ENCODE measurements at regions not wholly inside any gene's neighbourhood (a gene's known extent, or its start where the extent isn't known, plus 50 kb on each side); places are given as distances from the start of the nearest gene placed in this dataset.

GRCh38 chr5:73266925-73267765, 94.2 kb downstream of the TMEM174 start:
- Histone ChIP-seq H3K79me2 (ENCODE audit: insufficient read depth, low read length) (no peaks in the 10 kb centered on the region), H3K4me3 (ENCODE audit: insufficient read depth, low read length) (peak overlapping the region; percentile 45), H3K27me3 (ENCODE audit: insufficient read depth, low read length) (no peaks in the 10 kb centered on the region), H4K20me1 (ENCODE audit: insufficient read depth, low read length) (no peaks in the 10 kb centered on the region), H3K9me3 (ENCODE audit: low read depth, low read length) (no peaks in the 10 kb centered on the region), H2AFZ (ENCODE audit: low read length) (peak overlapping the region; percentile 94), H3K27ac (ENCODE audit: low read depth, low read length) (peak overlapping the region; percentile 21), H3K4me1 (ENCODE audit: insufficient read depth, low read length) (peaks cover 22% of the 10 kb centered on the region), H3K36me3 (ENCODE audit: insufficient read depth, low read length) (no peaks in the 10 kb centered on the region), H3K4me2 (ENCODE audit: insufficient read depth, low read length) (peak overlapping the region; percentile 83)
- no peak for TF ChIP-seq CTCF (IDR thresholded peaks at IDR 0.05; ENCODE audit: extremely low read depth, low read depth, low read length)
- DNase-seq (ENCODE audit: insufficient read length, low spot score, missing footprints): no peak

- peaks cover 22% of the 10 kb centered on the region for H3K4me1 ChIP-seq (ENCODE audit: insufficient read depth, low read length)
- H3K36me3 ChIP-seq (ENCODE audit: insufficient read depth, low read length): no peaks in the 10 kb centered on the region
- H3K27me3 ChIP-seq (ENCODE audit: insufficient read depth, low read length): no peaks in the 10 kb centered on the region
- H3K4me2 ChIP-seq (ENCODE audit: insufficient read depth, low read length): peak overlapping the region; percentile 83
- H2AFZ ChIP-seq (ENCODE audit: low read length): peak overlapping the region; percentile 94
- no peaks in the 10 kb centered on the region for H3K79me2 ChIP-seq (ENCODE audit: insufficient read depth, low read length)
- TF ChIP-seq CTCF (IDR thresholded peaks at IDR 0.05; ENCODE audit: extremely low read depth, low read depth, low read length): no peak
- H4K20me1 ChIP-seq (ENCODE audit: insufficient read depth, low read length): no peaks in the 10 kb centered on the region
- no peak overlapping the region for H3K27ac ChIP-seq (ENCODE audit: low read depth, low read length)
- no peak for DNase-seq (ENCODE audit: insufficient read length, low spot score, missing footprints)
- H3K4me3 ChIP-seq (ENCODE audit: insufficient read depth, low read length): no peak overlapping the region
- no peaks in the 10 kb centered on the region for H3K9me3 ChIP-seq (ENCODE audit: low read depth, low read length)
These were observed 93.3 kb downstream of the TMEM174 start for GRCh38 chr5:73266176-73266738.

GRCh38 chr5:73265641-73266040, 92.6 kb downstream of the TMEM174 start:
- Histone ChIP-seq H4K20me1 (ENCODE audit: insufficient read depth, low read length) (no peaks in the 10 kb centered on the region), H3K4me2 (ENCODE audit: insufficient read depth, low read length) (no peak overlapping the region), H2AFZ (ENCODE audit: low read length) (peak overlapping the region; percentile 28), H3K36me3 (ENCODE audit: insufficient read depth, low read length) (no peaks in the 10 kb centered on the region), H3K79me2 (ENCODE audit: insufficient read depth, low read length) (no peaks in the 10 kb centered on the region), H3K27me3 (ENCODE audit: insufficient read depth, low read length) (no peaks in the 10 kb centered on the region), H3K4me1 (ENCODE audit: insufficient read depth, low read length) (peaks cover 22% of the 10 kb centered on the region), H3K9me3 (ENCODE audit: low read depth, low read length) (no peaks in the 10 kb centered on the region), H3K4me3 (ENCODE audit: insufficient read depth, low read length) (no peak overlapping the region), H3K27ac (ENCODE audit: low read depth, low read length) (no peak overlapping the region)
- TF ChIP-seq CTCF (IDR thresholded peaks at IDR 0.05; ENCODE audit: extremely low read depth, low read depth, low read length): no peak
- no peak for DNase-seq (ENCODE audit: insufficient read length, low spot score, missing footprints)

GRCh38 chr5:73264631-73265030, 91.6 kb downstream of the TMEM174 start:
- H3K27ac ChIP-seq (ENCODE audit: low read depth, low read length): no peak overlapping the region
- no peaks in the 10 kb centered on the region for H3K27me3 ChIP-seq (ENCODE audit: insufficient read depth, low read length)
- no peak overlapping the region for H3K4me3 ChIP-seq (ENCODE audit: insufficient read depth, low read length)
- no peak overlapping the region for H2AFZ ChIP-seq (ENCODE audit: low read length)
- H3K79me2 ChIP-seq (ENCODE audit: insufficient read depth, low read length): no peaks in the 10 kb centered on the region
- no peak for DNase-seq (ENCODE audit: insufficient read length, low spot score, missing footprints)
- H4K20me1 ChIP-seq (ENCODE audit: insufficient read depth, low read length): no peaks in the 10 kb centered on the region
- no peak for TF ChIP-seq CTCF (IDR thresholded peaks at IDR 0.05; ENCODE audit: extremely low read depth, low read depth, low read length)
- peaks cover 22% of the 10 kb centered on the region for H3K4me1 ChIP-seq (ENCODE audit: insufficient read depth, low read length)
- H3K36me3 ChIP-seq (ENCODE audit: insufficient read depth, low read length): no peaks in the 10 kb centered on the region
- H3K4me2 ChIP-seq (ENCODE audit: insufficient read depth, low read length): no peak overlapping the region
- H3K9me3 ChIP-seq (ENCODE audit: low read depth, low read length): no peaks in the 10 kb centered on the region
